Activated naive CD4-positive, alpha-beta T cell treated with anti-CD3 and anti-CD28 coated beads, Interleukin-2, amount 50 U/mL, for 24 hours (primary cell): ENCODE measurements at regions not wholly inside any gene's neighbourhood (a gene's known extent, or its start where the extent isn't known, plus 50 kb on each side); places are given as distances from the start of the nearest gene placed in this dataset.

Experiments used
- H3K27ac Mint-ChIP-seq: one replicate; pipeline ENCODE4 v1.8.0; 2021; ENCODE audit warnings: mild to moderate bottlenecking, mixed read lengths
- H3K27me3 Mint-ChIP-seq: one replicate; pipeline ENCODE4 v1.8.0; 2021; ENCODE audit warnings: mixed read lengths
- H3K36me3 Mint-ChIP-seq: one replicate; pipeline ENCODE4 v1.8.0; 2021; ENCODE audit warnings: mixed read lengths
- H3K4me1 Mint-ChIP-seq: one replicate; pipeline ENCODE4 v1.8.0; 2021; ENCODE audit warnings: mixed read lengths
- H3K4me3 Mint-ChIP-seq: one replicate; pipeline ENCODE4 v1.8.0; 2021; ENCODE audit warnings: mild to moderate bottlenecking, mixed read lengths
- H3K9me3 Mint-ChIP-seq: one replicate; pipeline ENCODE4 v1.8.0; 2021; ENCODE audit warnings: mixed read lengths

DNA sequence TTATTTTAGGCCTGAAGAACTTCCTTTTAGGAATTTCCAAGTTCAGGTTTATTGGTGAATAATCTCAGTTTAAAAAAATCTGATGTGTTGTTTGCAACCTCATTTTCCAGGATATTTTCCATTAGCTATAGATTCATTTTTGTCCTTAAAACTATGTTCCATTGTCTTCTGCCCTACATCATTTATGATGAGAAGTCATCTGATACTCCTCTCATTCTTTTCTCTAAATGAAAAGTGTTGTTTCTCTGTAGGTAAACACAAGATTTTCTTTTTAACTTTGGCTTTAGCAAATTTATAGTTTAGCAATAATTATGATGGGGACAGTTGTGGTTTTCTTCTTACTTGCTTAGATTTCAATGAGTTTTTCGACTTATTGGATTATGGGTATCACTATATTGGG is 427.3 kb downstream of the DCDC2C start:
- no peaks in the 10 kb centered on the region for H3K27me3 Mint-ChIP-seq
- H3K9me3 Mint-ChIP-seq: peaks cover 18% of the 10 kb centered on the region
- H3K36me3 Mint-ChIP-seq: no peaks in the 10 kb centered on the region
- H3K4me1 Mint-ChIP-seq: no peaks in the 10 kb centered on the region
- H3K27ac Mint-ChIP-seq: no peak overlapping the region
- H3K4me3 Mint-ChIP-seq: no peak overlapping the region

DNA sequence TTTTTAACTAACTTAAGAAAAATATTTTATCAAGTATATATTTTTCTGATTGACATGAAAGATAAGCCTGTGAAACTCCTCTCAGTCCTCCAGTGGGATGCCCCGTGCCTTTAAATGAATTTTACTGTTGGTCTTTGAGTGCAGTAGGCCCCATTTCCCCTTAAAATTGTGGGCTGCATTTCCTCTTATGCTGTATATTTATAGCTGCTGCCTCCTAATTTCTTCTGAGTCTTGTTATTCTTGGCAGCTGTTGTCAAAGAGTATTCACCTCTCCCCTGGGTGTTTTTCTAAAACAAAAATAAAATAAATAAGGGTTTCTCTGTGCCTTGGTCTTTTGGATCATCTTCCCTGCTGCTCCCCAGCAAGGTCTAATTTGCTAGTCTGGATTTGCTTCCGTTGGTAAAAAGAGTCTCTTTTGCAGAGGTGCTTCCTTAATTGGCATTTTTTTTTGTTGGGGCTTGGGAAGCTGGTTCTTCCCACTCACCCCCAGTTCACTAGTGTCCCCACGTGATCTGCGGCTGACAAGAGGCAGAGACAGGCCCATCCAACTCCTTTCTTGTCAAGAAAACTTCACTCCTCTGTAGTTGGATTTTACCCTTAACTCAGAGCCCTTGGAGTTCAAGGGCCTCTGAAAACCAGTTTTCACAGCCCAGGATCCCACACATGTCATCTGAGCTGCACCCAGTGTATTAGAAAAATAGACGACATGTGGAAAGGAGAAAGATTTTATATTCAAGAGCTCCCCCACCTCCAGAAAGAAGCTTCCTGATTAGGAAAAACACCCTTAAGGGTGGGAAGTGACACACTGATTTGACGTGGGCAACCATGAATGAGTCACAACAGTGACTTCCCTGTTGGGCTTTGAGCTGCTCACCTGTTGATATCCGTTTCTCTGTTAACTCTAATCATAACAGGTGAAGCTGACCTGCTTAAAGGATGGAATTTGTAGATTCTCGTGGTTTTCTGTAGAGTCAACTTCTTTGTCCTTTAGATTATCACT is 431.5 kb downstream of the DCDC2C start:
- Mint-ChIP-seq H3K4me3 (no peak overlapping the region), H3K9me3 (peaks cover 18% of the 10 kb centered on the region), H3K27me3 (no peaks in the 10 kb centered on the region)

GRCh38 chr2:4135765-4136164 is 432.4 kb downstream of the DCDC2C start:
- peaks cover 15% of the 10 kb centered on the region for H3K9me3 Mint-ChIP-seq
- H3K27me3 Mint-ChIP-seq: no peaks in the 10 kb centered on the region
- no peak overlapping the region for H3K27ac Mint-ChIP-seq
- no peaks in the 10 kb centered on the region for H3K36me3 Mint-ChIP-seq
- no peak overlapping the region for H3K4me3 Mint-ChIP-seq
- no peaks in the 10 kb centered on the region for H3K4me1 Mint-ChIP-seq

More for the DNA sequence above, 431.5 kb downstream of the DCDC2C start:
- no peaks in the 10 kb centered on the region for H3K4me1 Mint-ChIP-seq
- H3K27ac Mint-ChIP-seq: no peak overlapping the region
- H3K36me3 Mint-ChIP-seq: no peaks in the 10 kb centered on the region

GRCh38 chr2:4139316-4139715 is 435.9 kb downstream of the DCDC2C start:
- H3K36me3 Mint-ChIP-seq: no peaks in the 10 kb centered on the region
- H3K27ac Mint-ChIP-seq: no peak overlapping the region
- H3K9me3 Mint-ChIP-seq: peaks cover under 1% of the 10 kb centered on the region
- H3K4me1 Mint-ChIP-seq: no peaks in the 10 kb centered on the region
- no peak overlapping the region for H3K4me3 Mint-ChIP-seq
- no peaks in the 10 kb centered on the region for H3K27me3 Mint-ChIP-seq

DNA sequence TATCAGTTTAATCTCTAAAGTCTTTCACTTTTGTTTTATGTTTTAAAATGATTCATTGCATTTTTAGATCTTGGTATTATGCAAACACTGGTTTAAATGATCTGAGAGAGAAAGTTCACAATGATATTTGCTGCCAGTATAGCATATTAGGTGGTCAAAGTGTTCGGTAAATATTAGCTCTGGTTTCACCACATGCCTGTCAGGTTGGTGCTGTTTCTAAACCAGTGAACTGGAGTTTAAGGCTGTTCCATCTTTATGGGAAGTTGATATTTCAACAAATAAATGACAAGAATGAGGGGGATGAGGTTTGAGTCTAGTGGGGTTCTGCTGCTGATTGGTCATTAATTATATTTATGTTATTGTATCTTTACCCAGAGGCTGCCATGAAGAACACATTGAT is 436.4 kb downstream of the DCDC2C start:
- no peaks in the 10 kb centered on the region for H3K4me1 Mint-ChIP-seq
- H3K27me3 Mint-ChIP-seq: no peaks in the 10 kb centered on the region
- H3K36me3 Mint-ChIP-seq: no peaks in the 10 kb centered on the region
- no peak overlapping the region for H3K4me3 Mint-ChIP-seq
- H3K9me3 Mint-ChIP-seq: peaks cover 5% of the 10 kb centered on the region
- no peak overlapping the region for H3K27ac Mint-ChIP-seq

DNA sequence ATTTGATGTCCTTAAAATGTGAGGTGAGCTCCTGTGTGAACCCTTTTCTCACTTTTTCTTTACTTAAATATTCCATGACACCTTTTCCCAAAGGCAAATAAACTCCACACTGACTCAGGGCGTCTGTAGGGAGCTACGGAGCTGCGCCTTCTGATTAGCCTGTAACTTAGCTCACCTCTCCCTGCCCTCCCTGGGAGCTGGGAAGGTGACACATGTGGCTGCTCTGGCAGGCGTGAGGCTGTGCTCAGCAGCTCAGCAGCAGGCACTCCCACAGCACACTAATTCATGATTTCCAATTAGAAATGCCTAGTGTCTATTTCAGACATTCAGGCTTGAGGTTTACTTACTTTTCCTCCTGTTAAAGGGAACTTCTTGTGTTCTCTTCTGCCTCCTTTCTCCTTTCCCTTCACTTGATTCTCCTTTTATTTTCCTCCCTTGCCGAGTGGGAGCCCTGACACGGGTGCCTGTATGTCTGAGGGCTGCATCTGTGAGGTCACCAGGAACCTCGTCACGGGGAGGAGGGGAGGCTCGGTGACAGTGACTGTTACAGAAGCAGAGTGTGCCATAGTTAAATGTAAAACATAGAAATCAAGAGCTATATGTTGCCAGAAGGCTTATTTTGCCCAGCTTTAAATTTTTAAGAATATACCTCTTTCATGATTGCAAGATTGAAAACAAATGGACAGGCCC is 437.1 kb downstream of the DCDC2C start:
- no peak overlapping the region for H3K4me3 Mint-ChIP-seq
- no peaks in the 10 kb centered on the region for H3K36me3 Mint-ChIP-seq
- no peak overlapping the region for H3K27ac Mint-ChIP-seq
- H3K9me3 Mint-ChIP-seq: peaks cover 6% of the 10 kb centered on the region
- no peaks in the 10 kb centered on the region for H3K27me3 Mint-ChIP-seq
- H3K4me1 Mint-ChIP-seq: no peaks in the 10 kb centered on the region

- H3K36me3 Mint-ChIP-seq: no peaks in the 10 kb centered on the region
- H3K9me3 Mint-ChIP-seq: peaks cover 21% of the 10 kb centered on the region
- H3K4me1 Mint-ChIP-seq: no peaks in the 10 kb centered on the region
- no peak overlapping the region for H3K27ac Mint-ChIP-seq
- H3K4me3 Mint-ChIP-seq: no peak overlapping the region
- no peaks in the 10 kb centered on the region for H3K27me3 Mint-ChIP-seq
Measured at GRCh38 chr2:4144731-4145130, 441.4 kb downstream of the DCDC2C start.

DNA sequence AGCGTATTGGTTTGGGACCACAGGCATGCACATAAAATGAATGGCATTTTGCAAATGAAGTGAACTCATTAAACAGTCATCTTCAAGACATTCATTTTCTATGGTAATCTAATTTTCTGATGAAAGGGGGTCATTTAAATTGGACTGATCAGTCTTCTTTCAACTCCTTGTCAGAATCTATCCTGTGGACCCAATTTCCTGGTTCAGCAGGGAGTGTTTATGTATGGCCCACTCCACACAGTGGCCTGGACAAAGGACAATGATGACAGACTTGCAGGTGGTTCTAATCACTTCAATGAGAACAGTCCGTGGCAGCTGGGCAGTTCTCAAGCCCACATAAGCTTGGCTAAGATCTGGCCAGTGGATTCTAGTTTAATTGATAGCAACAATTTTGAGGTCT is 448.1 kb downstream of the DCDC2C start:
- H3K9me3 Mint-ChIP-seq: peaks cover 22% of the 10 kb centered on the region
- H3K27me3 Mint-ChIP-seq: no peaks in the 10 kb centered on the region
- H3K4me3 Mint-ChIP-seq: no peak overlapping the region
- no peaks in the 10 kb centered on the region for H3K36me3 Mint-ChIP-seq
- H3K4me1 Mint-ChIP-seq: no peaks in the 10 kb centered on the region
- H3K27ac Mint-ChIP-seq: no peak overlapping the region

DNA sequence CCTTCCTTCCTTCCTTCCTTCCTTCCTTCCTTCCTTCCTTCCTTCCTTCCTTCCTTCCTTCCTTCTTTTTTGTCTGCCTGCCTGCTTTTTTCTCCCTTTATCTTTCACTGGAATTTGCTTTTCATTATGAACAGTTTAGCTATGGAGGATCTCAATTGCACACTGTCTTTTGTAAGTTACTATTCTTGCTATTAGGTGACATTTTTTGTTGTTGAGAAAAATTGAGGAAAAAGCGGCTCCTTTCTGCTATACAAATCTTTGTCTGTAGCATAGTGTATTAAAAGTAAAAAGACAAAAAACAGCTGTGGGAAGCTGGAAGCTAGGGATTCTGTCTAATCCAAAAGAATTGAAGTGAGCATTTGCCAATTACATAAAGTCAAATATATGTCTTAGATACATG is 448.7 kb downstream of the DCDC2C start:
- H3K27ac Mint-ChIP-seq: no peak overlapping the region
- no peaks in the 10 kb centered on the region for H3K36me3 Mint-ChIP-seq
- no peaks in the 10 kb centered on the region for H3K27me3 Mint-ChIP-seq
- no peaks in the 10 kb centered on the region for H3K4me1 Mint-ChIP-seq
- no peak overlapping the region for H3K4me3 Mint-ChIP-seq
- peaks cover 22% of the 10 kb centered on the region for H3K9me3 Mint-ChIP-seq

GRCh38 chr2:4168834-4169233 is 465.5 kb downstream of the DCDC2C start:
- no peak overlapping the region for H3K4me3 Mint-ChIP-seq
- no peak overlapping the region for H3K27ac Mint-ChIP-seq
- peaks cover 2% of the 10 kb centered on the region for H3K36me3 Mint-ChIP-seq
- no peaks in the 10 kb centered on the region for H3K27me3 Mint-ChIP-seq
- H3K9me3 Mint-ChIP-seq: peaks cover 32% of the 10 kb centered on the region
- no peaks in the 10 kb centered on the region for H3K4me1 Mint-ChIP-seq

DNA sequence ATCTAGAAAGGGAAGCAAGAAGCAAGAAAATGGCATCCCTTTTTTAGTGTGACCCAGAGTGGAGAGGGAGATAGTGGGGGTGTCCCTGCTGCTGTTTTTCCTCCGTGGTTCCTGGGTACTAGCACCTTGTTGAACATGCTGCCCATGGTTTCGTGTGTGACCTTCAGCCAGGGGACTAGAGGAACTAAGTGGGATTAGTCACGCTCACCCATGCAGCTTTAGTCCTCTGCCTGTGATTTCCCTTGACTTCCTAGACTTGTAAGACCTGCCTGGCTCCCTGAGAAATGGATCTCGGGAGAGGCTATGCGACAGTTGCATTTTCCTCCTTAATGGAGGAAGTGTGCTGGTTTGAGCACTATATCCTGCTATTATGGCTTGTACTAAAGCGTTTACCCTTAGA is 471.4 kb downstream of the DCDC2C start:
- H3K4me3 Mint-ChIP-seq: no peak overlapping the region
- no peaks in the 10 kb centered on the region for H3K4me1 Mint-ChIP-seq
- H3K9me3 Mint-ChIP-seq: peaks cover 16% of the 10 kb centered on the region
- peaks cover 2% of the 10 kb centered on the region for H3K36me3 Mint-ChIP-seq
- H3K27me3 Mint-ChIP-seq: no peaks in the 10 kb centered on the region
- H3K27ac Mint-ChIP-seq: no peak overlapping the region

GRCh38 chr2:4175343-4175742 is 472.0 kb downstream of the DCDC2C start:
- Mint-ChIP-seq H3K27ac (no peak overlapping the region), H3K27me3 (no peaks in the 10 kb centered on the region), H3K4me1 (no peaks in the 10 kb centered on the region), H3K9me3 (peaks cover 17% of the 10 kb centered on the region), H3K36me3 (peaks cover 2% of the 10 kb centered on the region), H3K4me3 (no peak overlapping the region)

DNA sequence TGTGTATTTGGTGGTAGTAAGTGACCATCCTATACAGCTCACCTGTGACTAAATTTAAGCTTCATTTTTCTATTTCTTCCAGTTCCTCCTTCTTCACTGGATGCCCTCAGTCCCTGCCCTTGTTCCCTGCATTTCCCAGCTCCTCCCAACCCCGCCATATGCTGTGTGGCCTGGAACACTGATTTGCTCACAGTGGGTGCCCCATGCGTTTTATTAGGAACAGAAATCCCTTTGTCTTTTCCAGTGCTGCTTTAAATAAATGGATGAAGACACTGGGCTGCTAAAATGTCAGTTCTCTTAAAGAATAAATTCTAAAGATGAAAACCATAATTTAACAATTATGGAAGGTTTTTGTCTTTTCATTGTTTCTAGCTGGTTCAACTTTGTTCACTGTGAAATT is 477.3 kb downstream of the DCDC2C start:
- Mint-ChIP-seq H3K9me3 (peaks cover 12% of the 10 kb centered on the region), H3K4me1 (no peaks in the 10 kb centered on the region), H3K27ac (no peak overlapping the region), H3K36me3 (no peaks in the 10 kb centered on the region), H3K27me3 (no peaks in the 10 kb centered on the region), H3K4me3 (no peak overlapping the region)

- no peak overlapping the region for H3K27ac Mint-ChIP-seq
- peaks cover 12% of the 10 kb centered on the region for H3K9me3 Mint-ChIP-seq
- no peaks in the 10 kb centered on the region for H3K36me3 Mint-ChIP-seq
- H3K4me1 Mint-ChIP-seq: no peaks in the 10 kb centered on the region
- no peak overlapping the region for H3K4me3 Mint-ChIP-seq
- H3K27me3 Mint-ChIP-seq: no peaks in the 10 kb centered on the region
Measured at GRCh38 chr2:4181062-4181461, 477.7 kb downstream of the DCDC2C start.

DNA sequence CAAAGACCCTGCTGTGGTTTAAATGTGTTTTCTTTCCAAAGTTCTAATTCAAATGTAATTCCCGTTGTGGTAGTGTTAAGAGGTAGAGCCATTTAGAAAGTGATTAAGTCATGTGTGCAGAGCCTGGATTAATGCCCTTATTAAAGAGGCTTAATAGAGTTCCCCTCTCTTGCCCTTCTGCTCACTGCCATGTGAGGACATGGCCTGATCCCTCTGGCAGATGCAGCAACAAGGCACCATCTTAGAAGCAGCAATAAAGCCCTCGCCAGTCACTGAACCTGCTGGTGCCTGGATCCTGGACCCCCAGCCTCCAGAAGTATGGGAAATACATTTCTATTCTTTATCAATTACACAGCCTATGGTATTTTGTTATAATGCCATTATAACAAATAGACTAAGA is 485.2 kb downstream of the DCDC2C start:
- no peak overlapping the region for H3K4me3 Mint-ChIP-seq
- no peaks in the 10 kb centered on the region for H3K36me3 Mint-ChIP-seq
- H3K4me1 Mint-ChIP-seq: no peaks in the 10 kb centered on the region
- H3K27me3 Mint-ChIP-seq: no peaks in the 10 kb centered on the region
- no peak overlapping the region for H3K27ac Mint-ChIP-seq
- H3K9me3 Mint-ChIP-seq: peaks cover 11% of the 10 kb centered on the region

DNA sequence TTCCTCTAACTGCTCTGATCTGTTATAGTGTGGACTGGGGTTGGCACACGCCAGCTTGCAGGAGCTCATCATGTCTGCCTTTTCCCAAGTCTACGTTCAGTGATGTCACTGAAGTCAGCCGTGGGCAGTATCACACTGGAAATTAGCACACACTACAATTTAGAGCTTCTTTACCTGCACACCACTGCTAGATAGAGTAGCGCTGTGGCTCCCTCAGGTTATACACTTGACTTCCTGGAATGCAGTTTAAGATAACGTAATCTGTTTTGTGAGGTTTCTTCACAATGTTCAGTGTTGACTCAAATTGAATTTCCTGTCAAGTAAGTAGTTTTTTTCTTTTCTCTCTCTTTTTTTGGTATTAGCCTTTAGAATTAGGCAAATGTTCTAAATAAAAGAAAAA is 487.2 kb downstream of the DCDC2C start:
- no peaks in the 10 kb centered on the region for H3K36me3 Mint-ChIP-seq
- H3K27me3 Mint-ChIP-seq: no peaks in the 10 kb centered on the region
- no peak overlapping the region for H3K27ac Mint-ChIP-seq
- H3K9me3 Mint-ChIP-seq: peaks cover 11% of the 10 kb centered on the region
- no peaks in the 10 kb centered on the region for H3K4me1 Mint-ChIP-seq
- no peak overlapping the region for H3K4me3 Mint-ChIP-seq
